GM13977 (cell line): ENCODE measurements at regions not wholly inside any gene's neighbourhood (a gene's known extent, or its start where the extent isn't known, plus 50 kb on each side); places are given as distances from the start of the nearest gene placed in this dataset.

Experiments
- DNase-seq: peaks from one replicate; pipeline ENCODE4 v3.0.0; 2012; ENCODE audit warnings: low spot score
- CTCF ChIP-seq: IDR thresholded peaks from 2 replicates; pipeline ENCODE4 v1.5.1; 2012; ENCODE audit warnings: mild to moderate bottlenecking, control low read depth; ENCODE audit not compliant: insufficient read depth; ENCODE audit errors: extremely low read depth, missing control alignments
- in situ Hi-C: fragments of 300-500 bp; cut with MboI; formaldehyde crosslinking; loops from one replicate; pipeline ENCODE4 v1.12.0; 2022; ENCODE audit warnings: low sequenced_read_pairs, low pct_unique_long_range_greater_than_20kb, mixed read lengths, inconsistent platforms; ENCODE audit not compliant: unreplicated experiment

- no peak for TF ChIP-seq CTCF
- no peak for DNase-seq
- in situ Hi-C loops: no loop called here
Observed at GRCh38 chr11:70736461-70736860, 338.1 kb downstream of the CTTN start.

DNA sequence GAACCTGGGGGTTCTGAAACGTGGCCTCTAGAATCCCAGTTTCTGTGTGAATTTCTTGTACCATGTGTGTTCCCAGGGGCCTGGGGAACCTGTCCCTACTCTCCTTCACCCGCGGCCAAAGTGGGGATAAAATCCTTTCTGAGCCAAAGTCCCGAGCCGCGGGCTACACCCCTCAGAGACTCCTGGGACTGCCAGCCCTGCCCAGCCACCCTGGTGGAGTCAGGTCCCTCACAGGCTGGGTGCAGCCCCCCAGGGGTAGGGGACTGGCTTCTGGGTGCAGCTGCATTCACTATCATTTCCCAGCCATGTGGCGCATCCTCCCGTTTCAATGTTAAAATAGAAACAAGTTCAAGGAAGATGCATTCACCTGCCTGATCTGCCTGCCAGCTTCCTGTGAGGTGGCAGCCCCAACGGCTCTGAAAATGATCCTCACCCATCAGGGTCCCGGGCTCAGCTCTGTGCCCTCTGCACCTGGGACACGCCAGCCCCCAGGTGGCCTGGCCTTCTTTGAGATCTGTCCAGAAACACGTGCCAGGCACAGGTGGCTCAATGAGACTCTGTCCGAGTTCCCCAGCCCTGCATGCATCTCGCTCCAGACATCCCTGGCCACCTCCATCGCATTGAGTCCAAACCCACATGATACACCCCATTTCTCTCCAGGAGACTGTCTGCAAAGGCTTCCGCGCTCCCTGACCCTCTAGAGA, 338.8 kb downstream of the CTTN start:
- TF ChIP-seq CTCF: no peak
- in situ Hi-C loops: no loop called here
- DNase-seq: no peak

DNA sequence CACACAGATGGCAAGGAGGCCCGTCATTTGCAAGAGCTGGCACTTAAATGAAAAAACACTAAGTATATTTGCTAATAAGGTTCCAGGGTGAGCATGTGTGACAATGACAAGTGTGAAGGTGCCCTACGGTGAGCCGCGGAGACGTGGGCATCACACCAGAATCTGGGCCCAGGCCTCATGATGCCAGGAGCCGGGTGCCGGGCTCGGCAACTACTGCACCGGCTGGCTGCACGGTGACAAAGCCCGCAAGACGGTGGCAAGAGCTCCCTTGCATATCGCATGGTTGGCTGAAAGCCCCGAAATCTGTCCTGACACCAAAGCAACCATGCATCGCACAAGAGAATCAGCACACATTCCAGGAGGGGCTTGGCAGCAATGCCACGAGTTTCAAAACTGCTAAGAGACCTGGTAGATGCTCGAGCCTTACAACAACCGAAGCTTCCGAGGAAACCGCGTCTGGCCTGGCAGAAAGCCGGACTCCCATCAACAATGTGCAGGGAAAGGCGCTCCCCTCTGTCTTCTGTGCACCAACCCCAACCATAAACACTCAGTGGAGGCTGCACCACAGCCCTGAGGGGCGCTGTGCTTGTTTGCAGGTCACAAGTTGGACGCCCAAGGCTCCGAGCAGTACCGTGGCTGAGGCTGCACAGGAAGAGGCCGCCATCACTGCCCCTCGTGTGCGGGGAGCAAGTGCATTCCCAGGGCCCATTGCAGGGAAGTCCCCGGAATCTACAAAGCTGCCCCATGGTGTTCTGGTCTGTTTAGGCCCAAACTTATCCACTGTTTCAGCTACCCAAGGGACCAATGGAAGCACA, 339.7 kb downstream of the CTTN start:
- in situ Hi-C loops: no loop called here
- no peak for DNase-seq
- TF ChIP-seq CTCF: no peak

DNA sequence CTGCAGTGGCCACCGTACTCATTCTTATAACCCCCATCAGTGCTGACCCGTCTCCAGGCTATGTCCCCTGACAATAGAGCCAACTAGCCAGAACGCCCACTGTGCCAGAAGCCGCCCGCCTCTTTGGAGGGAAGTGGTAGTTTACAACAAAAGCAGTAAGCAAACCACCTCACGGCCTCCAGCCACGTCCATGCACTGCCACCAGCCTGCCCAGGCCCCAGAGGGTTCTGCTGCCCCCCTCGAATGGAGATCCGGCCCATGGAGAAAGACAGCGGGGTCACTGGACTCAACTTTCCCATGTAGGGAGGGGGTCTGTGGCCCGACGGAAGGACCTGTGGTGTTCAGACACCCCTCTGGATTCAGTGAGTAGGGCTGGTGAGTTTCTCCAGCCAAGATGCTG, 340.3 kb downstream of the CTTN start:
- TF ChIP-seq CTCF: no peak
- DNase-seq: no peak
- in situ Hi-C loops: no loop called here

DNA sequence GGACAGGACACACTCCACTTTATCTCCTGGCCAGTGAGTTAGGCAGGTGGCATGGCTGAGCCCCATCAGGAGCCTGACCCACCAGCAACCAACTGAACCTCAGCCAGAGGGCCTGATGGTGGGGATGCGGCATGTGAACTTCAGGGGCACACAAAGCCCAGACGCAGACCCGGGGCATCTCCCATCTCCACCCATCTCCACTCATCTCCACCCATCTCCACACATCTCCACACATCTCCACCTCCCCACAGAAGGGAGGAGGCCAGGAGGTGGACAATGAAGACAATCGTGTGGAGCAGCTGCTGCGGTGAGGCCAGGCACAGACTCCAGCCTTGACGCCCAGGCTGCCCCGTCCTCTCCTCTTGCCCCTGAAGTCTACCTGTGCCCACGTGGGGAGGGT, 340.8 kb downstream of the CTTN start:
- no peak for DNase-seq
- no peak for TF ChIP-seq CTCF
- in situ Hi-C loops: no loop called here

GRCh38 chr11:70739811-70740487, 341.6 kb downstream of the CTTN start:
- no peak for DNase-seq
- in situ Hi-C loops: no loop called here
- no peak for TF ChIP-seq CTCF
